ENCODE measurements at regions not wholly inside any gene's neighbourhood (a gene's known extent, or its start where the extent isn't known, plus 50 kb on each side); places are given as distances from the start of the nearest gene placed in this dataset.

GRCh38 chr2:58533376-58533775 lies 292.3 kb upstream of the FANCL start:
- H3K36me3 Mint-ChIP-seq (ENCODE audit: low read depth, unreplicated experiment): no peaks in the 10 kb centered on the region
- TF ChIP-seq, protein P1, sequence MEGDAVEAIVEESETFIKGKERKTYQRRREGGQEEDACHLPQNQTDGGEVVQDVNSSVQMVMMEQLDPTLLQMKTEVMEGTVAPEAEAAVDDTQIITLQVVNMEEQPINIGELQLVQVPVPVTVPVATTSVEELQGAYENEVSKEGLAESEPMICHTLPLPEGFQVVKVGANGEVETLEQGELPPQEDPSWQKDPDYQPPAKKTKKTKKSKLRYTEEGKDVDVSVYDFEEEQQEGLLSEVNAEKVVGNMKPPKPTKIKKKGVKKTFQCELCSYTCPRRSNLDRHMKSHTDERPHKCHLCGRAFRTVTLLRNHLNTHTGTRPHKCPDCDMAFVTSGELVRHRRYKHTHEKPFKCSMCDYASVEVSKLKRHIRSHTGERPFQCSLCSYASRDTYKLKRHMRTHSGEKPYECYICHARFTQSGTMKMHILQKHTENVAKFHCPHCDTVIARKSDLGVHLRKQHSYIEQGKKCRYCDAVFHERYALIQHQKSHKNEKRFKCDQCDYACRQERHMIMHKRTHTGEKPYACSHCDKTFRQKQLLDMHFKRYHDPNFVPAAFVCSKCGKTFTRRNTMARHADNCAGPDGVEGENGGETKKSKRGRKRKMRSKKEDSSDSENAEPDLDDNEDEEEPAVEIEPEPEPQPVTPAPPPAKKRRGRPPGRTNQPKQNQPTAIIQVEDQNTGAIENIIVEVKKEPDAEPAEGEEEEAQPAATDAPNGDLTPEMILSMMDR (IDR thresholded peaks at IDR 0.05; ENCODE audit: unreplicated experiment): no peak
- no peak for DNase-seq (ENCODE audit: low spot score)
- H3K27me3 Mint-ChIP-seq (ENCODE audit: unreplicated experiment): peaks cover 1% of the 10 kb centered on the region
- no peaks in the 10 kb centered on the region for H3K4me1 Mint-ChIP-seq (ENCODE audit: unreplicated experiment)
- no peak overlapping the region for H3K4me3 Mint-ChIP-seq (ENCODE audit: unreplicated experiment)
- no peak overlapping the region for H3K27ac Mint-ChIP-seq (ENCODE audit: unreplicated experiment)
- H3K9me3 Mint-ChIP-seq (ENCODE audit: unreplicated experiment): no peaks in the 10 kb centered on the region

- Mint-ChIP-seq H3K4me3 (ENCODE audit: unreplicated experiment) (no peak overlapping the region), H3K27ac (ENCODE audit: unreplicated experiment) (no peak overlapping the region), H3K9me3 (ENCODE audit: unreplicated experiment) (no peaks in the 10 kb centered on the region), H3K36me3 (ENCODE audit: low read depth, unreplicated experiment) (no peaks in the 10 kb centered on the region), H3K4me1 (ENCODE audit: unreplicated experiment) (no peaks in the 10 kb centered on the region), H3K27me3 (ENCODE audit: unreplicated experiment) (no peaks in the 10 kb centered on the region)
- no peak for DNase-seq (ENCODE audit: low spot score)
- TF ChIP-seq, protein P1 (IDR thresholded peaks at IDR 0.05; ENCODE audit: unreplicated experiment): no peak
Measured at GRCh38 chr2:58532641-58533040, 291.5 kb upstream of the FANCL start.

DNA sequence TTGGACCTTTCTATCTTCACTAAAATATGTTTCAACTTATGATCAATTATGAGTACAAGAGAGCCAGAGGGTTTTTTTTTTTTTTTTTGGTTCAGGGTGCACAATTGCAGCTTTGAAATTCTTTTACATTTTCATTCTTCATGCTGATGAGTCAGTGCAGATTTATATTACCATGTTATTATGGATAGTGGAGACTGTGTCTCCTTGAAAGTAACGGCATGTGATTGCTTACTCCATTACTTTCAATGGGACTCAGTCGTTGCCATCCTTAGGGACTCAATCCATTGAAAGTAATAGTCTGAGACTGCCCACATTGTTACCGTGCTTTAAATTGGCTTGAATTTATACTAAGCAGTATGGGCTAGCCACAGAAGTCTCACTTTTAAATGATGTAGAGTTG lies 286.5 kb upstream of the FANCL start:
- no peak for DNase-seq (ENCODE audit: low spot score)
- TF ChIP-seq, protein P1 (IDR thresholded peaks at IDR 0.05; ENCODE audit: unreplicated experiment): no peak
- Mint-ChIP-seq H3K9me3 (ENCODE audit: unreplicated experiment) (no peaks in the 10 kb centered on the region), H3K4me1 (ENCODE audit: unreplicated experiment) (no peaks in the 10 kb centered on the region), H3K4me3 (ENCODE audit: unreplicated experiment) (no peak overlapping the region), H3K36me3 (ENCODE audit: low read depth, unreplicated experiment) (no peaks in the 10 kb centered on the region), H3K27me3 (ENCODE audit: unreplicated experiment) (no peaks in the 10 kb centered on the region), H3K27ac (ENCODE audit: unreplicated experiment) (no peak overlapping the region)

- H3K27ac Mint-ChIP-seq (ENCODE audit: unreplicated experiment): no peak overlapping the region
Measured at GRCh38 chr2:58521803-58522554, 280.9 kb upstream of the FANCL start.

DNA sequence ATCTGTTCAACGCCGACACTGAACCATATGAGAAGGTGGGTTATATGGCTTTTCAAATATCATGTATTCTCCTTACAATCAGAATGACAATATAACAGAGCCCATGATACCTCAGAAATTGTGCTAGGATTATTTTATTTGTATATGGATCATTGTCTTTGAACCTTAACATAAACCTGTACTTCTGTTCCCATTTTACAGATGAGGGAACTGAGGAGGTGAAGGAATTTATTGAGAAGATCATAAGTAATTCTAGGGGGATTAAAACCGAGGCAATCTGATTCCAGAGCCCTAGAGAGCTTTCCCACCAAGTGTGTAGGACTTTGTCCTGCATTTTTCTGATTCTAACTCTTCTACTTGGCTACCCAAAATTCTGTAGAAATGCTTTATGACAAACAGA lies 279.8 kb upstream of the FANCL start:
- no peak for DNase-seq (ENCODE audit: low spot score)
- Mint-ChIP-seq H3K27ac (ENCODE audit: unreplicated experiment) (no peak overlapping the region), H3K4me1 (ENCODE audit: unreplicated experiment) (peaks cover 8% of the 10 kb centered on the region), H3K27me3 (ENCODE audit: unreplicated experiment) (no peaks in the 10 kb centered on the region), H3K36me3 (ENCODE audit: low read depth, unreplicated experiment) (no peaks in the 10 kb centered on the region), H3K4me3 (ENCODE audit: unreplicated experiment) (no peak overlapping the region), H3K9me3 (ENCODE audit: unreplicated experiment) (no peaks in the 10 kb centered on the region)
- TF ChIP-seq, protein P1 (IDR thresholded peaks at IDR 0.05; ENCODE audit: unreplicated experiment): no peak

More at GRCh38 chr2:58521803-58522554, 280.9 kb upstream of the FANCL start:
- Mint-ChIP-seq H3K9me3 (ENCODE audit: unreplicated experiment) (no peaks in the 10 kb centered on the region), H3K36me3 (ENCODE audit: low read depth, unreplicated experiment) (no peaks in the 10 kb centered on the region), H3K4me3 (ENCODE audit: unreplicated experiment) (no peak overlapping the region), H3K27me3 (ENCODE audit: unreplicated experiment) (no peaks in the 10 kb centered on the region), H3K4me1 (ENCODE audit: unreplicated experiment) (peaks cover 8% of the 10 kb centered on the region)
- TF ChIP-seq, protein P1 (IDR thresholded peaks at IDR 0.05; ENCODE audit: unreplicated experiment): no peak
- DNase-seq (ENCODE audit: low spot score): no peak
